ENCODE measurements at regions not wholly inside any gene's neighbourhood (a gene's known extent, or its start where the extent isn't known, plus 50 kb on each side); places are given as distances from the start of the nearest gene placed in this dataset.

- TF ChIP-seq CBFB (CRISPR knock-in tag; IDR thresholded peaks at IDR 0.05) (no peak), DACH1 (IDR thresholded peaks at IDR 0.05; ENCODE audit: partially characterized antibody) (no peak), ZNF311 (CRISPR knock-in tag; IDR thresholded peaks at IDR 0.05) (no peak), FOXA1 (IDR thresholded peaks at IDR 0.05; ENCODE audit: borderline replicate concordance) (no peak), CUX1 (CRISPR knock-in tag; IDR thresholded peaks at IDR 0.05) (no peak), ZNF764 (CRISPR knock-in tag; IDR thresholded peaks at IDR 0.05; ENCODE audit: low read depth) (no peak), CREB5 (CRISPR knock-in tag; IDR thresholded peaks at IDR 0.05) (no peak), BCL6 (CRISPR knock-in tag; IDR thresholded peaks at IDR 0.05) (no peak), WHSC1 (IDR thresholded peaks at IDR 0.05; ENCODE audit: low read length) (no peak), RBM14 (IDR thresholded peaks at IDR 0.05; ENCODE audit: borderline replicate concordance, insufficient read depth, low read depth, low read length) (no peak), TCF15 (CRISPR knock-in tag; IDR thresholded peaks at IDR 0.05) (no peak), ESRRB (CRISPR knock-in tag; IDR thresholded peaks at IDR 0.05; ENCODE audit: borderline replicate concordance) (no peak)
- DNase-seq (ENCODE audit: extremely low read depth in 1 of 4, low spot score in 3 of 4) (no peak), ATAC-seq (no peak), FAIRE-seq (peak; percentile 37)
- ChIA-PET POLR2A (interaction anchor here (0.7 to 1.4 kb wide), 2 partner anchors 10 to 42 kb away, joined by 3 read pairs; no protein-coding TSS in a partner anchor), CTCF (ENCODE audit: low intra/inter-chr PET ratio) (no interaction called here)
- H3K27me3 ChIP-seq (ENCODE audit: control insufficient read depth in 2 of 2, insufficient read depth in 2 of 2, low read length in 2 of 2), result peaks cover 3 to 28% of the 10 kb centered on the region in 2 experiments; a peak in 2 of 5 replicates
- peaks cover 0 to 8% of the 10 kb centered on the region in 2 experiments; a peak in 2 of 5 replicates for H3K4me1 ChIP-seq (replicated peaks in 1 of 2; ENCODE audit: control insufficient read depth in 2 of 2, insufficient read depth in 2 of 2, low read length in 2 of 2)
- no peak overlapping the region for H3K27ac ChIP-seq (ENCODE audit: extremely low read depth, low read depth, low read length)
- no TSS peak for BruUV-seq (replicated peaks)
- intact Hi-C loops (cut with micrococcal nuclease), result no loop called here
- no peaks in the 10 kb centered on the region for H3K9me3 ChIP-seq (replicated peaks; ENCODE audit: control insufficient read depth, insufficient read depth, low read depth, low read length)
- no peak overlapping the region for H3K4me3 ChIP-seq
- no peak overlapping the region for H3K4me2 ChIP-seq (ENCODE audit: insufficient read depth, low read length)
- H3K36me3 ChIP-seq (ENCODE audit: control insufficient read depth, insufficient read depth, low read length), result no peaks in the 10 kb centered on the region
- no peaks in the 10 kb centered on the region for H3K9me1 ChIP-seq (ENCODE audit: control insufficient read depth, insufficient read depth, low read length)
- in situ Hi-C loops (cut with MboI), result no loop called here
- H3K79me2 ChIP-seq (ENCODE audit: control insufficient read depth, insufficient read depth, low read length), result no peaks in the 10 kb centered on the region
- no peak overlapping the region for H3K9ac ChIP-seq (ENCODE audit: insufficient read depth in 1 of 2, low read depth in 2 of 2, low read length in 2 of 2)
- no peaks in the 10 kb centered on the region for H4K20me1 ChIP-seq (replicated peaks; ENCODE audit: control insufficient read depth, insufficient read depth, low read length)
- 2% methylated on average over 6 of the region's 6 CpGs for WGBS (ENCODE audit: insufficient coverage, low coverage, missing lambda C conversion rate)
- no peak overlapping the region for H2AFZ ChIP-seq (ENCODE audit: low read depth, low read length)
These were observed 255.8 kb downstream of the CYP26B1 start for GRCh38 chr2:71891719-71892422.

All from K562 (cell line).